GM12873 (cell line): ENCODE measurements at regions not wholly inside any gene's neighbourhood (a gene's known extent, or its start where the extent isn't known, plus 50 kb on each side); places are given as distances from the start of the nearest gene placed in this dataset.

Experiments
- CTCF ChIP-seq: IDR thresholded peaks from 2 replicates; pipeline ENCODE4 v1.5.1; 2012; ENCODE audit warnings: low read depth, mild to moderate bottlenecking, moderate library complexity, low read length, control low read depth; ENCODE audit not compliant: insufficient read depth; ENCODE audit errors: missing control alignments

GRCh38 chr12:83859021-83859420, 1053.6 kb downstream of the SLC6A15 start:
- no peak for TF ChIP-seq CTCF

GRCh38 chr12:83856803-83857202, 1055.8 kb downstream of the SLC6A15 start:
- TF ChIP-seq CTCF: no peak

- no peak for TF ChIP-seq CTCF
Observed at GRCh38 chr12:83850531-83850930, 1062.1 kb downstream of the SLC6A15 start.

- no peak for TF ChIP-seq CTCF
Observed at GRCh38 chr12:83848702-83849101, 1063.9 kb downstream of the SLC6A15 start.

GRCh38 chr12:83843541-83843940, 1069.1 kb downstream of the SLC6A15 start:
- no peak for TF ChIP-seq CTCF

GRCh38 chr12:83841620-83842019, 1071.0 kb downstream of the SLC6A15 start:
- no peak for TF ChIP-seq CTCF

- no peak for TF ChIP-seq CTCF
Observed at GRCh38 chr12:83827860-83828259, 1084.7 kb downstream of the SLC6A15 start.

GRCh38 chr12:83827193-83827592, 1085.4 kb downstream of the SLC6A15 start:
- TF ChIP-seq CTCF: no peak
